GM12864 (cell line): ENCODE measurements at regions not wholly inside any gene's neighbourhood (a gene's known extent, or its start where the extent isn't known, plus 50 kb on each side); places are given as distances from the start of the nearest gene placed in this dataset.
"Not testable (repeated sequence)": the region's sequence is repeated elsewhere in the genome, so short reads cannot be mapped to it uniquely, and the experiment has no call there.

ENCODE experiments used
- DNase-seq: peaks from one replicate; pipeline ENCODE4 v3.0.0-alpha.2; 2011; ENCODE audit warnings: low read depth
- H3K4me3 ChIP-seq: 2 replicates; pipeline ENCODE4 v1.5.1; 2011; ENCODE audit warnings: mild to moderate bottlenecking, low read depth, low read length, control low read depth
- CTCF ChIP-seq: IDR thresholded peaks from 2 replicates; pipeline ENCODE4 v1.5.1; 2011; ENCODE audit warnings: low read depth, mild to moderate bottlenecking, moderate library complexity, low read length, control low read depth, inconsistent platforms; ENCODE audit errors: missing control alignments

- TF ChIP-seq CTCF: no peak
- H3K4me3 ChIP-seq: no peak overlapping the region
- no peak for DNase-seq
Observed at GRCh38 chr5:62100201-62100600, 205.8 kb upstream of the KIF2A start.

- not testable (repeated sequence) for DNase-seq, H3K4me3 ChIP-seq
Observed at GRCh38 chr5:62103863-62104262, 202.1 kb upstream of the KIF2A start.

GRCh38 chr5:62111428-62111827, 194.6 kb upstream of the KIF2A start:
- no peak overlapping the region for H3K4me3 ChIP-seq
- no peak for TF ChIP-seq CTCF
- no peak for DNase-seq

GRCh38 chr5:62112689-62113228, 193.2 kb upstream of the KIF2A start:
- DNase-seq: no peak
- no peak overlapping the region for H3K4me3 ChIP-seq
- TF ChIP-seq CTCF: no peak

- DNase-seq: no peak
- TF ChIP-seq CTCF: no peak
- no peak overlapping the region for H3K4me3 ChIP-seq
Observed at GRCh38 chr5:62115014-62115413, 191.0 kb upstream of the KIF2A start.

- no peak for TF ChIP-seq CTCF
- H3K4me3 ChIP-seq: no peak overlapping the region
- DNase-seq: no peak
Observed at GRCh38 chr5:62124266-62124665, 181.7 kb upstream of the KIF2A start.

GRCh38 chr5:62126090-62126489, 179.9 kb upstream of the KIF2A start:
- no peak for DNase-seq
- no peak overlapping the region for H3K4me3 ChIP-seq
- no peak for TF ChIP-seq CTCF
